HEK293 (cell line): ENCODE measurements at regions not wholly inside any gene's neighbourhood (a gene's known extent, or its start where the extent isn't known, plus 50 kb on each side); places are given as distances from the start of the nearest gene placed in this dataset.
A peak's percentile ranks its signal among the peaks of the same experiment; 100 is the strongest.
"Not testable (repeated sequence)": the region's sequence is repeated elsewhere in the genome, so short reads cannot be mapped to it uniquely, and the experiment has no call there.

Experiments
- CTCF ChIA-PET: fragments of 350-600 bp; formaldehyde crosslinking; extraction: SDS; loops from one replicate; lab custom pipeline; 2021; ENCODE audit warnings: antibody characterized with exemption; lab: Yijun Ruan, JAX
- POLR2A ChIA-PET: fragments of 300-600 bp; formaldehyde crosslinking; extraction: SDS; loops from one replicate; lab custom pipeline; 2020; ENCODE audit warnings: antibody characterized with exemption, inconsistent platforms; lab: Yijun Ruan, JAX
- H3K27ac ChIP-seq: fragments of 200-500 bp; sonication (Bioruptor generic); 2 replicates; pipeline ENCODE4 v1.5.1; 2014; ENCODE audit warnings: low read depth, low read length, control low read depth, inconsistent platforms; ENCODE audit errors: extremely low read depth
- H3K36me3 ChIP-seq, 2 experiments: fragments of 200-500 bp in 1 of 2; sonication (Bioruptor generic) in 1 of 2; 1 replicate in 1 of 2; 2 replicates in 1 of 2; pipeline ENCODE4 v1.5.1; 2014 to 2017; ENCODE audit warnings: inconsistent platforms in 2 of 2, low read length in 2 of 2; ENCODE audit not compliant: control insufficient read depth in 2 of 2, insufficient read depth in 1 of 2
- H3K4me1 ChIP-seq: fragments of 200-500 bp; sonication (Bioruptor generic); 2 replicates; pipeline ENCODE4 v1.5.1; 2014; ENCODE audit warnings: mild to moderate bottlenecking, low read length, inconsistent platforms; ENCODE audit not compliant: control insufficient read depth, insufficient read depth
- H3K4me3 ChIP-seq: 2 replicates; pipeline ENCODE4 v1.5.1; 2011; ENCODE audit warnings: low read depth, mild to moderate bottlenecking, control low read depth, low read length, moderate library complexity
- H3K9me3 ChIP-seq: fragments of 200-500 bp; sonication (Bioruptor generic); 2 replicates; pipeline ENCODE4 v1.5.1; 2014; ENCODE audit warnings: low read depth, low read length, inconsistent platforms; ENCODE audit not compliant: control insufficient read depth, insufficient read depth
- BCL11A ChIP-seq: fragments of 450-650 bp; formaldehyde crosslinking; IDR thresholded peaks from 2 replicates; pipeline ENCODE4 v1.5.1; 2016; ENCODE audit warnings: low read depth, missing biosample characterization, missing genetic modification characterization
- ZBTB8A ChIP-seq: fragments of 450-650 bp; formaldehyde crosslinking; IDR thresholded peaks from 2 replicates; pipeline ENCODE4 v1.5.1; 2016; ENCODE audit warnings: missing biosample characterization, missing genetic modification characterization
- ZNF449 ChIP-seq: fragments of 450-650 bp; formaldehyde crosslinking; IDR thresholded peaks from 2 replicates; pipeline ENCODE4 v1.5.1; 2017; ENCODE audit warnings: missing biosample characterization, mild to moderate bottlenecking, missing genetic modification characterization, moderate library complexity
- ZNF677 ChIP-seq: fragments of 450-650 bp; IDR thresholded peaks from 2 replicates; pipeline ENCODE4 v1.5.0; 2018; ENCODE audit warnings: missing biosample characterization, mild to moderate bottlenecking, missing genetic modification characterization, moderate library complexity

- Histone ChIP-seq H3K36me3 (no peaks in the 10 kb centered on the region), H3K9me3 (no peaks in the 10 kb centered on the region), H3K27ac (no peak overlapping the region), H3K4me1 (no peaks in the 10 kb centered on the region), H3K4me3 (no peak overlapping the region)
- POLR2A ChIA-PET: no interaction called here
- CTCF ChIA-PET: no interaction called here
- peak; percentile 27; the same call in 1 of the 2 replicates for TF ChIP-seq ZBTB8A (tag by site-specific recombination)
- TF ChIP-seq ZNF677 (tag by site-specific recombination): no peak
- TF ChIP-seq ZNF449 (tag by site-specific recombination): peak; percentile 78
- TF ChIP-seq BCL11A (tag by site-specific recombination): no peak
Measured at GRCh38 chr14:105711841-105712460, 185.6 kb downstream of the TMEM121 start.

- POLR2A ChIA-PET, H3K4me3 ChIP-seq: not testable (repeated sequence)
Measured at GRCh38 chr14:105712670-105713069, 186.3 kb downstream of the TMEM121 start.

GRCh38 chr14:105713160-105713559 is 186.8 kb downstream of the TMEM121 start:
- POLR2A ChIA-PET, H3K4me1 ChIP-seq, H3K9me3 ChIP-seq, H3K36me3 ChIP-seq, H3K27ac ChIP-seq, CTCF ChIA-PET, H3K4me3 ChIP-seq: not testable (repeated sequence)

More at GRCh38 chr14:105712670-105713069, 186.3 kb downstream of the TMEM121 start:
- H3K9me3 ChIP-seq, H3K27ac ChIP-seq, CTCF ChIA-PET, H3K36me3 ChIP-seq, H3K4me1 ChIP-seq: not testable (repeated sequence)

- H3K27ac ChIP-seq, H3K36me3 ChIP-seq, H3K4me3 ChIP-seq, H3K4me1 ChIP-seq, CTCF ChIA-PET, POLR2A ChIA-PET, H3K9me3 ChIP-seq: not testable (repeated sequence)
Measured at GRCh38 chr14:105713836-105714235, 187.5 kb downstream of the TMEM121 start.

- H3K4me1 ChIP-seq, CTCF ChIA-PET, H3K9me3 ChIP-seq, POLR2A ChIA-PET, H3K4me3 ChIP-seq, H3K36me3 ChIP-seq, H3K27ac ChIP-seq: not testable (repeated sequence)
Measured at GRCh38 chr14:105718787-105719186, 192.4 kb downstream of the TMEM121 start.

GRCh38 chr14:105720106-105720505 is 193.7 kb downstream of the TMEM121 start:
- H3K4me1 ChIP-seq, H3K9me3 ChIP-seq, POLR2A ChIA-PET, H3K36me3 ChIP-seq, H3K4me3 ChIP-seq, CTCF ChIA-PET, H3K27ac ChIP-seq: not testable (repeated sequence)

GRCh38 chr14:105720852-105721601 is 194.6 kb downstream of the TMEM121 start:
- H3K4me1 ChIP-seq, POLR2A ChIA-PET, H3K9me3 ChIP-seq, CTCF ChIA-PET, H3K36me3 ChIP-seq, H3K27ac ChIP-seq, H3K4me3 ChIP-seq: not testable (repeated sequence)

- CTCF ChIA-PET, H3K27ac ChIP-seq, H3K36me3 ChIP-seq, H3K9me3 ChIP-seq, H3K4me1 ChIP-seq, H3K4me3 ChIP-seq, POLR2A ChIA-PET: not testable (repeated sequence)
Measured at GRCh38 chr14:105721602-105721970, 195.2 kb downstream of the TMEM121 start.

- H3K27ac ChIP-seq, H3K4me1 ChIP-seq, POLR2A ChIA-PET, H3K36me3 ChIP-seq, H3K9me3 ChIP-seq, CTCF ChIA-PET, H3K4me3 ChIP-seq: not testable (repeated sequence)
Measured at GRCh38 chr14:105721996-105722709, 195.8 kb downstream of the TMEM121 start.
